ENCODE measurements at regions not wholly inside any gene's neighbourhood (a gene's known extent, or its start where the extent isn't known, plus 50 kb on each side); places are given as distances from the start of the nearest gene placed in this dataset.
"Not testable (repeated sequence)": the region's sequence is repeated elsewhere in the genome, so short reads cannot be mapped to it uniquely, and the experiment has no call there.

DNA sequence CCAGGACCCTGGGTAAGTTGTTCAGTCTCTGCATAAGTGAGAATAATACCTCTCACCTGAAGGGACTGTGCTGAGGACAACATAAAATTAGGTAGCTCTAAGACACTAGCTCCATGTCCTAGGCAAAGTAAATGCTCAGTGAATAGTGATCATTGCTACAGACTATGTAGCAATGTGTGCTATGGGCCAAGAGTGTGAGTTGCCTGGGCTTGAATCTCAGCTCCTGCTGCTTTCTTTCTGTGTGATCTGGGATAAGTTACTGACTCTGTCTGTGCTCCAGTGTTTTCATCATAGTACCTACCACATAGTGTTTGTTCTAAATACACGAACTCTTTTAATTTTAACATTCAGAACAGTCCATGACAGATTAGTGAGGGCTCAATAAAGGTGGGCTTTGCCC is 81.1 kb upstream of the MFGE8 start:
- no peak for DNase-seq

DNA sequence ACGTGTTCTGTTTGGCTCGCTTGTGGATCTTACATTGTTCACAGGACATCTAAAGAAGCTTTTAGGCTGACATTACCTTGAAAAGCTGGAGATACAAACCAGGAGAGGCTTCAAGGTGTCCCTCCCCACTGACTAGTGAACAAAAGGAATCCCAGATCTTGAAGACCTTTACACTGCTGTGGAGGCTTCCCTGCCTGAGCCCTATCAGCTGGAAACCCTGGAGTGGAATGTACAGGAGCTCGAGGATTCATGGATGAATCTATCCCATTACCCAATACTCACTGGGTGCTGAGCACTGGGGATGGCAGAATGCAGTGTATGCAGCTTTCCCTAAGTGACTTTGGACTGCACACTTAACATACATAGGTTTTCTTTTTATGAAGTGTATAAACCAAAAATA is 82.3 kb upstream of the MFGE8 start:
- DNase-seq: no peak

DNA sequence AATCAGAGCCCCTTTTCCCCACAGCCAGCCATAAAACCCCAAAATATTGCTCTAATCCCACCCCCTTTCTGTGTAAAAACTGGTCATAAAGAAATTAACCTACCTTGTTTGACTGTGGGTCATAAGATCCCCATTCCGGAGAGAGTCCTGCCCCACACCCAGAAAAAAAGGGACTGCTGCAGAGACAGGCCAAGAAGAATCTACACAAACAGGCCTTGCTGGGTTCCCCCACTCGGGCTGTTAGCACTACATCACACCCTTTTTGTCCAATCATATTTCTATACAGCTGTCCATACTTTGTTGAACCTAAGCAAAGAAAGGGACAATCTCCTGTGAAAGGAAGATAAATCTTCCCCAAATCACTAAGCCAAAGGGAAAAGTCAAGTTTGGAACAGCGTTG is 84.4 kb upstream of the MFGE8 start:
- no peak for DNase-seq

DNA sequence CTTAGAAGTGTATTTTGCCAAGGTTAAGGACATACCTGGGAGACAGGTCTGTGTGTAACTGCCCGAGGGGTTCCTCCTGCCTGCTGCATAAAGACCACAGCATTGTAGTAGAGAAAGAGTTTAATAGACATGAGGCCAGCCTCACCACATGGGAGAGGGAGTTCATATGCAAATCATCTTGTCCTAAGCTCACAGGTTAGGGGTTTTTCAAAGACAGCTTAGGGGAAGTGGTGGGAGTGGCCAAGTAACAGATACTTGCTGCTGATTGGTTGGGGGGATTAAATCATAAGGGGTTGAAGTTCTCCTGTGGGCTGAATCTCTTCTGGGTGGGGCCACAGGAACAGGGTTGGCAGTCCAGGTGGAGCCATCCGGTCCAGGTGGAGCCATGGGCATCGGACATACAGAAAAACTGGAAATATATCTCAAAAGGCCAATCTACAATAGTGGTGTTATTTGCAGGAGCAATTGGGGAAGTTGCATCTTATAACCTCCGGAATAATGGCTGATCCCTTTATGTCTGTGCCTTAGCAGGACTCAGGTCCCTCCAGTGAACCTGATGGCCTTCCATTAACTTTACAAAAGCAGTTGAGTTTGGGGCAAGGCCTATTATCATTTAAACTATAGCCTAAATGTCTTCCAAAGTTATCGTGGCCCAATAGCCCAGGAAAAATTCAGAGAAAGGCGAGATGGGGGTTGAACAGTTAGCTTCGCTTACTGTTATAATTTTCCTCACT is 86.0 kb upstream of the MFGE8 start:
- no peak for DNase-seq

DNA sequence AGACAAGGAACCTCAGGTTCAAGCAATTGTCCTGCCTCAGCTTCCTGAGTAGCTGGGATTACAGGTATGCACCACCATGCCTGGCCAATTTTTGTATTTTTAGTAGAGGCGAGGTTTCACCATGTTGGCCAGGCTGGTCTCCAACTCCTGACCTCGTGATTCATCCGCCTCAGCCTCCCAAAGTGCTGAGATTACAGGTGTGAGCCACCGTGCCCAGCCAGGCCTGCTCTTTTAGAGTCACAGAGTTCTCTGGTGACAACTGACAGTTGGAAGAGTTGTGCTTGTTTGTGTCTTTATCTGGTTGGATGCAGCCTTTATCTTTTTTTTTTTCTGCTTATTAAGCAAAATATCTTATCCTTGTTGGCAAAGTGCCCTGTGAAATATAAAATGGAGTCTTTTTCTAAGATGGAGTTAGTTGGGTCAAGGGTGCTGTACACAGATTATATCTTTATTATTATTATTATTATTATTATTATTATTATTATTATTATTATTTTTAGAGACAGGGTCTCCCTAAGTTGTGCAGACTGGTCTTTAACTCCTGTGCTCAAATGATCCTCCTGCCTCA is 86.5 kb upstream of the ABHD2 start:
- DNase-seq: not testable (repeated sequence)

DNA sequence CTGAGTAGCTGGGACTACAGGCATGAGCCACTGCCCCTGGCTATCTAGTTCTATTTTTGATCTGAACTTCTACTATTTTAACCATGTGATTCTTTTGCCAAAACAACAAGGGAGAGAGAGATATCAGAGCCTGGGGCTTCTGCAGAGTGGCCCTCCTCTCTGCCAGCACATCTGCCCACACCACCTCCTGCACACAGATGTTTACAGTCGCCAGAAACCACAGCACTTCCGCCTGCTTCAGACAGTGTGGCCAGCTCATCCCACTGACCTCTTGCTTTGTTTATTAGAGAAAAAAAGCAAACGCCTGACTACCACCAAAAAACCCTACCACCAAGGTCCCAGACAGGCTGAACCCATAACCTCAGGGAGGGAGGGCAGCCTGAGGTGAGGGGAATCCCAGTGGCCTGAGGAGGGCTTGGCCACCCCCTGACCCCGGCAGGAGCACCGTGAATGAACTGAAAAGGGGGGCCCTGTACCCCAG is 85.9 kb upstream of the ABHD2 start:
- no peak for DNase-seq

DNA sequence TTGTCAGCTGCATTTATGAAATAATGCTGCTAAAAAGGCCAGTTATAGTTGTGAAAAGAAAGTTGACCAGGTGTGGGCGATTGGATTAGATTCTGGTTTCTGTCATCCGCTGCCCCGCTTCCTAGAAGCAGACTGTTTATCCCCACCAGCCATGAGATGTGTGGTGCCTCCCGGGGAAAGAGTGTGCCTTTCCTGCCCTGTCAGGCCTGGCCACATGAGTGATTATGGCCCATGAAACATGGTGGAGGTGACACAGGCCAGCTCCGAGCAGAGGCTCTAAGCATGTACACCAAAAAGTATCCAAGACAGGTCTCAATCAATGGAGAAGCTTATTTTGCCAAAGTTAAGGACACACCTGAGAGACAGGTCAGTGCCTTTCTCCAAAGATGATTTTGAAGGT is 85.4 kb upstream of the ABHD2 start:
- DNase-seq: no peak

DNA sequence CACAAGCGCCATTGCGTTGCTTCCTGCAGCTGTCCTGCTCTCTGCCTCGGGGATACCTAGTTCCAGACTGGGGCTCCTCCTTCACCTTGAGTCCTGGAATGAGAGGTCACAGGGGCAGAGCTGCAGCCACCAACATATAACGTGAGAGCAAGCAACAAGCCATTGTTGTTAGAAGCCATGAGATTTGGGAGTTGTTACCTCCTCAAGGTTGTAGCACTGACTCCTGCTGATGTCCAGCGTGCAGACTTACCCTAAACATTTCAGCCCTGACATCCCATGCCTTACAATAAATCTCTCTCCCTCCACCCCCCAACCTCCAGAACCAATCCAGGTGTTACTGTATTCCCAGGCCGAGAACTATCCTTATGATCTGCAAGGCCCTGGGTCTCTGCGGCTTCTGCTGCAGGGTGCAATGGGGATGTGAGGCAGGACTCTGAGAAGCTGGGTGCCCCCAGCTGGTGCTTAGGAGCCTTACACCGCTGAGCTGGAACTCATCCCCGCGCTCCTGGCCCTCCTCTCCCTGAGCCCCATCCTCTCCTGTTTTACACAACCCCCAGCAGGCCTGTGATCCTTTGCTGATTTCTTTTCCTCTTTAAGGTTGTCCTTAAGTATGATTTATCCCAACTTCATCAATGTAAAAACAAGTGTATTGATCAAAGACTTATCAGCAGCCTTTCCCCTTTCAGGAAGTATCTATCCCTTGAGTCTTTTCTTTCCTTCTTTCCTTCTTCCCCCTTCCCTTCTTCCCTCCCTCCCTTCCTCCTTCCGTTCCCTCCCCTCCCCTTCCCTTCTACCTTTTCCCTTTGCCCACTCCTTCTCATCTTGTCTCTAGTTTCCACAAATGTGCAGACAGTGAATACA is 84.2 kb upstream of the ABHD2 start:
- peak in 21 of 56 donors; percentile 1 to 42 (median 15) for DNase-seq

DNA sequence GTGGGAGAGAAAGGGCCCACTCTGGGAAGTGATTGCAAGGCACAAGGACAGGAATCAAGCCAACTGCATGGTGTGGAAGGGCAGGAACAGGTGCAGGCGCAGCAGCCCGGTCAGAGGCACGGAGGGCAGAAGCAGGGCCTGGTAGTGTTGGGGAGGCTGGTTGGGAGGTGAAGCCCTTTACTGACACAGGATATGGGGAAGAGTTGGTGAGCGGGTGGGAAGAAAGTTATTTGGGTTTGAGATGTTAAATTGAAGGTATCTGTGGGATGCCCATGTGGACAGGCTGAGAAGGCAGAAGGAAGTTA is 83.6 kb upstream of the ABHD2 start:
- DNase-seq: no peak

DNA sequence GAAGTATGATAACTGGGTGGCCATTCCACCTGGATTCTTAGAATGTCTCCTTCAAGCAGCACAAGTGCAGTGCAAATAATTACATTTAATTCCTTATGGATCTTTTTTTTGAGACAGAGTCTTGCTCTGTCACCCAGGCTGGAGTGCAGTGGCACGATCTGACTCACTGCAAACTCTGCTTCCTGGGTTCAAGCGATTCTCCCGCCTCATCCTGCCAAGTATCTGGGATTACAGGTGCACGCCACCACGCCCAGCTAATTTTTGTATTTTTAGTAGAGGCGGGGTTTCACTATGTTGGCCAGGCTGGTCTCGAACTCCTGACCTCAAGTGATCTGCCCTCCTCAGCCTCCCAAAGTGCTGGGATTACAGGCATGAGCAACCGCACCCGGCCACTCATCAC is 80.7 kb upstream of the ABHD2 start:
- DNase-seq: not testable (repeated sequence)

DNA sequence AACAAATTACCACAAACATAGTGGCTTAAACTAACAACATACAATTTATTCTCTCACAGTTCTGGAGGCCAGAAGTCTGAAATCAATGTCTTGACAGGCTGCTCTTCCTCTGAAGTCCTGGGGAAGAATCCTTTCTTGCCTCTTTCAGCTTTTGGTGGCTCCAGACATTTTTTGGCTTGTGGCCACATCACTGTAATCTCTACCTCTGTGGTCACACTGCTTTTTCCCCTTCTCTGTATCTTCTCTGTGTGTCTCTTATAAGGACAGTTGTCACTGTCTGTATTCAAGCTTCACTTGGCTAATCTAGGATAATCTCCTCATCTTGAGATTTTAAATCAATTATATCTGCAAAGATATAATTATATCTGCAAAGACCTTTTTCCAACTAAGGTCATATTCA is 80.3 kb upstream of the ABHD2 start:
- no peak for DNase-seq

DNA sequence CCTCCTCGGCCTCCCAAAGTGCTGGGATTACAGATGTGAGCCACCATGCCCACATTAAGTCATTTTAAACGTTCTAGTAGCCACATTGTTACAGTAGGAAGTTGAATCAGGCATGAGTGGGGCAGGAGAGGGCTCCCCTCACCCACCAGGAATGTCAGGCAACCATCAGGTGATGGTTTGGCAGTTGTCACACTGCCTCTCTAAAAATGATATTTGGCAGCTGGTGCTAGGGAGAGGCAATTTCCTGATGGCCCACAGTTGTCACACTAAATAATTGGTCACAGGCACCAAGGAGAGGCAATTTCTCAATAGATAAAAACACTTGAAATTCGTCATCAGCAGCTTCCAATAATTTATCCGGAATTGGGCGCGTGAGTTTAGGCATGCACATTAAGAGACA is 79.2 kb upstream of the ABHD2 start:
- DNase-seq: no peak

DNA sequence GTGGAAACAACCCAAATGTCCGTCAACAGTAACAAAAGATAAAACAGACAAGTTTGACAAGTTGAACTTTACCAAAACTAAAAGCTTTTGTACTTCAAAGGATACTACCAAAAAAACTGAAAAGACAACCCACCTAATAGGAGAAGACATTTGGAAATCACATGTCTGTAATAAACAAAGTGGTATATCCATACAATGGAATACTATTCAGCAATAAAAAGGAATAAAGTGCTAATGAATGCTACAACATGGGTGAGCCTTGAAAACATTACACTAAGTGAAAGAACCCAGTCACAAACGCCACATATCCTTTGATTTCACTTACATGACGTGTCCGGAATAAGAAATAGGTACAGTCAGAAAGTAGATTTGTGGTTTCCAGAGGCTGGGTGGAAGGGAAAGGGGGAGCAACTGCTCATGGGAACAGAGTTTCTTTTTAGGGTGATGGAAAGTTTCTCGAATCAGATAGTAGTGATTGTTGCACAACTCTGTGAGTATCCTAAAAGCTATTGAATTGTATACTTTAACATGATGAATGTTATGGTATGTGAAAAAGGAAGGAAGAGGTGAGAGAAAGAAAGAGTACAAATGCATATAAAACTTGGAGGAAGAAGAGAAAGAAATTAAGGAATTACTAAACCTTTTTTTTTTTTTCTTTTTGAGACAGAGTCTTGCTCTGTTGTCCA is 72.7 kb upstream of the ABHD2 start:
- no peak for DNase-seq

DNA sequence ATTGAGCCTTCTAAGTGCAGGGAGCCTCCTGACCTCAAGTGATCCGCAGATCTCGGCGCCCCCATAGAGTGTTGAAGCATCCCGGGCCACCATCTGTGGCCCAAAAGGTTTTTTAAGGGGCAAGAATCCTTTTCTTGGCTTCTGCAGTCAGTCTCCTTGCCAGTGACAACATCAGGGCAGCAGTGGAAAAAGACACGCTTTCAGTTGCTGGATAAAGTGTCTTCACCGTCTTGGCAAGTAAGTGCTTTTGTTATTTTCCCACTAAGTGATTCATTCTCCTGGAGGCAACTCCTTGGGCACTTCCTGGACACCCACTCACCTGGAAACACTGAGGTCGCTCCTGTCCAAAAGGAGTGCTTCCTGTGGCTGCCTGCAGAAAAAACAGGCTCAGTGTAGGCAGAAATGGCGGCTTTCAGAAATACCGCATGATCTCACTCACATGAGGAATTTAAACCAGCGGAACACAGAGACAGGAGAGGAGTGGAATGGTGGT is 71.7 kb upstream of the ABHD2 start:
- DNase-seq: no peak

DNA sequence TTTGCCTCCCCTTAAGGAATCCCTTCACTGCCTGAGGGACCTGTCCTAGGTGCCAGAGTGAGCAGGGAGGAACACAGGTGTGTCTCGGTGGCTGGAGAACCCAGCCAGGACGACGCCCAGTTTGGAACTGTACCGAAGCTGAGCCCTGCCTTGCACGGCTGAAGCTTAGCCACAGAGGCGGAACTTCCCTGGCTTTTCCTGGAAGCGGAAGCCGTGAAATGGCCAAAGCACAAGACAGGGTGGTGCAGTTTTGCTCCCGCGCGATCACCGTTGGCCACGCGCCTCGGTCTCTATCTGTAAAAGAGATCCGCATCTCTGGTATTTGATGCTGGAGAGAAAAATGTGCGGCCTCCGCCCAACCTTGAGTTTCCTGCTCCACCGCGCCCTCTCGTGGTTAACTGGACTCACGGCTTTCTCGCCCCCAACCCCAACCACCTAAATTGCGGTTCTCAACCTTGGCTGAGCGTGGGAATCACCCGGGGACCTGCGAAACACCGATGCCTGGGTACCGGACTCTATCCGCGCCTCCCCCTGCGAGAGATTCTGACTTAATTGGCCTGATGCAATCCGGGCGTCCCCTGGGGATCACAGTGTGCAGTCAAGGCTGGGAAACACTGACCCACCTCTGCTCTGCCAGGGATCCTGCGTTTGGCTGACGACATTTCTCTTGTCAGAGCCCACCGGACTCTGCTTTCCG is 70.7 kb upstream of the ABHD2 start:
- DNase-seq: peak in 48 of 56 donors; percentile 8 to 75 (median 44)

DNA sequence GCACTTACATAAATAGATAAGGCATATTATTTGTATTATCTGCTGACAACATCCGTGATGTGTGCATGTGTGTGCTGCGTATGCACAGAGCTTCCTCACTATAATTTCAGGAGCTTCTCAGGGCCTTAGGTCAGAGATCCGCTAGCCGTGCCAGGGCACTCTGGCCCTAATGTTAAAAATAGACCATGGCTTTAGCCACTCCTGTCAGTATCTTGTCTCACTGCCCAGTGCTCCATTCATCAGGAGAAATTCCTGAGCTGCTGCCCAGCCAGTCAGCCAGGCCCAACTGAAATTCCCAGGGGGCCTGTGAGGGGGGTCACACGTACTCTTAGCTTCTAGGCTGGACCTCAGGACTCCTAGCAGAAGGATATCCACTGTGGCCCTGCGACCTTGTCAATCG is 70.0 kb upstream of the ABHD2 start:
- DNase-seq: peak in 20 of 56 donors; percentile 5 to 61 (median 22)

DNA sequence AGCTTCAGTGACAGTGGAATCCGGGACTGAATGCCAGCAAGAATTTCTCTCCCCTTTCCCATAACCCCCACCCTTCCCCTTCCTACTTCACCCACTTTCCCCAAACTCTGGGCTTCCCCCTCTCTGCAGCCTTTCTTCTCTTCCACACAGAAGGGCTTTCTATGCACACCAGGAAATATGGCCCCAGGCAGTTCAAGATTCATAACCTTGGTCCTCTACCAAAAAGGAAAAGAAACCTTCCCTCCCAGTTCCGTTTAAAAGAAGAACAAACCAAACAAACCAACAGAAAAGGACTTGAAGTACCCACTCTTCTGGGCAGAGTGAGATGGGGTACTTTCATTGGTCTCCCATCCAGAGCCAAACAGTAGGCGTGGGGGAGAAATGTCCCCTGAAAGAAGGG is 68.8 kb upstream of the ABHD2 start:
- DNase-seq: no peak

DNA sequence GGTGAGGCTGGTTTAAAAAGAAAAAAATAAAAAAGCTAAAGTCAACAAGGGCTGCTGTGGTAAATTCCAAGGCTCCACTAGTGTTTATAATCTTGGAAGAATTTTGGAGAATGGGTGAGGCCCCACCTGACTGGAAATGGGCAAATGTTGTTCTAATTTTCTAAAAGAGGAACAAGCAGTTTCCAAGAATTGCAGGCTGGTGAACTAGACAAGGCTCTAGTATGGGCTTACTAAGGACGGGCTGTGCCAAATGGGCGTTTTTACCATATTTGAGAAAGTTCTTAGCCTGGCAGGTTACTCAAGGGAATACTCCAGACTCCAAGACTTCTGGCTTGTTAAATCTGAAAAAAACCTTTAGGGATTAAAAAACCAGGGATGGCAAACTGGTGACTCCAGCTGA is 67.0 kb upstream of the ABHD2 start:
- DNase-seq: no peak

DNA sequence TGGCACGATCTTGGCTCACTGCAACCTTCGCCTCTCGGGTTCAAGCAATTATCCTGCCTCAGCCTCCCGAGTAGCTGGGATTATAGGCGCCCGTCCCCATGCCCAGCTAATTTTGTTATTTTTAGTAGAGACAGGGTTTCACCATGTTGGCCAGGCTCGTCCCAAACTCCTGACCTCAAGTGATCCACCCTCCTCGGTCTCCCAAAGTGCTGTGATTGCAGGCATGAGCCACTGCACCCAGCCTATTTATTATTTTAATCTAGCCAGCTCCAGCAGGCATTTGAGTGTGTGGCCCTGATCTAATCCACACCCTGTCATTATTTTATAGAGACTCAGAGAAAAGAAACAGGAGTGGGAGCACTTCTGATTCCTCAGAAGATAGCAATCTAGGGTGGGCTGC is 66.4 kb upstream of the ABHD2 start:
- DNase-seq: not testable (repeated sequence)

DNA sequence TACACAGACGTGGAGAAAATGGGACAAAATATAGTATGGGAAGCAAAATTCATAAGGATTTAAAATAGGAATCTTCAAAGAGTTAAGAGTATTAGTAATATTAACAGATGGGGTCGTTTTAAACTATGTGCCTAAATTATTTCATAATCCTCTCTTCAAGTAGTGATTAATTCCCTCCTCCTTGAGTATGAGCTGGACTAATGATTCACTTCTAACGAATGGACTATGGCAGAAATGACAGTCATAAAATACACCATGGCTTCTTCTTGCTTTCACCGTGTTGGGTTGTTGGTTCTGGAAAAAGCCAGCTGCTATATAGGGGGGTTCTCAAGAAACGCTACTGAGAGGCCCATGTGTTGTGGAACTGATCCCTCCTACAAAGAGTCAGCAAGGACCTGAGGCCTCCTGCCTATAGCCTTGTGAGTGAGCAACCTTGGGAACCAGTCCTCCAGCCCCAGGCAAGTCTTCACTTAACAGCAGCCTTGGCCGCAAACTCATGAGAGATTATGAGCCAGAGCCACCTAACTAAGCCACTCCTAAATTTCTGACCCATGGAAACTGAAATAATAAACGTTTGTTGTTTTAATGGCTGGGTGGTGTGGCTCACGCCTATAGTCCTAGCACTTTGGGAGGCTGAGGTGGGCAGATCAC is 64.8 kb upstream of the ABHD2 start:
- no peak for DNase-seq

DNA sequence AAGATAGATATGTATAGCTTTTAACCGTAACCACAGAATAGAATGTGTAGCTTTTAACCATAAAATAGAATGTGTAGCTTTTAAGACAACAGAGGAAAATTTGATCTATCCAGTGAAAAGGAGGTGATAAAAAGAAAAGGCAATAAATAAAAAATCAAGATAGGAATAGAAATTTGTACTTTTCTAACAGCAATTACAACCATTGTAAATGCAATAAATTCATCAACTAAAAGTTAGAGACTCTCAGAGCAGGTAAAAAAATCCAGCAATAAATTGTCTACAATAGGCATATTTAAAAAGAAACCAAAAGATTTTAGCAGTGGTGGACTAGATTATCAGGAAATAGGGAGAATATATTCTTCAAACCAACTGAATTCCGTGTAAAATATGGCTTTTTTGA is 63.8 kb upstream of the ABHD2 start:
- no peak for DNase-seq

Measured in amygdala (tissue), 56 donors.